Eye (tissue), 1 donor: ENCODE measurements at regions not wholly inside any gene's neighbourhood (a gene's known extent, or its start where the extent isn't known, plus 50 kb on each side); places are given as distances from the start of the nearest gene placed in this dataset.

Source experiments
- DNase-seq: peaks from one replicate; pipeline ENCODE4 v3.0.0-alpha.2; 2015

- DNase-seq = no peak
Measured at GRCh38 chr18:40583671-40584070, 1371.4 kb upstream of the PIK3C3 start.

- no peak for DNase-seq
Measured at GRCh38 chr18:40582105-40582504, 1372.9 kb upstream of the PIK3C3 start.

GRCh38 chr18:40577981-40578365 lies 1377.1 kb upstream of the PIK3C3 start:
- no peak for DNase-seq

- peak; percentile 72 for DNase-seq
Measured at GRCh38 chr18:40577239-40577980, 1377.6 kb upstream of the PIK3C3 start.

- peak; percentile 9 for DNase-seq
Measured at GRCh38 chr18:40576507-40577115, 1378.4 kb upstream of the PIK3C3 start.

- no peak for DNase-seq
Measured at GRCh38 chr18:40570615-40571014, 1384.4 kb upstream of the PIK3C3 start.

GRCh38 chr18:40569605-40570004 lies 1385.4 kb upstream of the PIK3C3 start:
- no peak for DNase-seq

GRCh38 chr18:40566510-40566844 lies 1388.6 kb upstream of the PIK3C3 start:
- DNase-seq = no peak

- no peak for DNase-seq
Measured at GRCh38 chr18:40565805-40566509, 1389.1 kb upstream of the PIK3C3 start.

GRCh38 chr18:40559556-40559955 lies 1395.5 kb upstream of the PIK3C3 start:
- no peak for DNase-seq

GRCh38 chr18:40558706-40559392 lies 1396.2 kb upstream of the PIK3C3 start:
- no peak for DNase-seq

GRCh38 chr18:40555914-40556313 lies 1399.1 kb upstream of the PIK3C3 start:
- no peak for DNase-seq

- DNase-seq = no peak
Measured at GRCh38 chr18:40553029-40553428, 1402.0 kb upstream of the PIK3C3 start.

- peak; percentile 43 for DNase-seq
Measured at GRCh38 chr18:40546875-40547274, 1408.2 kb upstream of the PIK3C3 start.

GRCh38 chr18:40534723-40535122 lies 1420.3 kb upstream of the PIK3C3 start:
- DNase-seq = no peak

GRCh38 chr18:40532046-40532445 lies 1423.0 kb upstream of the PIK3C3 start:
- DNase-seq = no peak

- DNase-seq = no peak
Measured at GRCh38 chr18:40531051-40531450, 1424.0 kb upstream of the PIK3C3 start.

- DNase-seq = no peak
Measured at GRCh38 chr18:40529478-40529877, 1425.6 kb upstream of the PIK3C3 start.

GRCh38 chr18:40524881-40525280 lies 1430.2 kb upstream of the PIK3C3 start:
- no peak for DNase-seq

GRCh38 chr18:40523287-40523686 lies 1431.7 kb upstream of the PIK3C3 start:
- DNase-seq = no peak

GRCh38 chr18:40501026-40501425 lies 1454.0 kb upstream of the PIK3C3 start:
- no peak for DNase-seq

GRCh38 chr18:40494603-40495002 lies 1460.4 kb upstream of the PIK3C3 start:
- DNase-seq = no peak

GRCh38 chr18:40493316-40493715 lies 1461.7 kb upstream of the PIK3C3 start:
- no peak for DNase-seq

- DNase-seq = no peak
Measured at GRCh38 chr18:40489301-40489700, 1465.7 kb upstream of the PIK3C3 start.
